HT-29 (cell line): ENCODE measurements at regions not wholly inside any gene's neighbourhood (a gene's known extent, or its start where the extent isn't known, plus 50 kb on each side); places are given as distances from the start of the nearest gene placed in this dataset.

ENCODE experiments used
- DNase-seq: peaks from one replicate; pipeline ENCODE4 v3.0.0-alpha.2; 2015; ENCODE audit warnings: low spot score

GRCh38 chr17:68661265-68662036 is 60.3 kb upstream of the FAM20A start:
- DNase-seq, result no peak

- no peak for DNase-seq
Measured at GRCh38 chr17:68660302-68660701, 59.1 kb upstream of the FAM20A start.

- no peak for DNase-seq
Measured at GRCh38 chr17:68658999-68659780, 58.0 kb upstream of the FAM20A start.

GRCh38 chr17:68657576-68657975 is 56.4 kb upstream of the FAM20A start:
- no peak for DNase-seq

- DNase-seq, result no peak
Measured at GRCh38 chr17:68657166-68657565, 56.0 kb upstream of the FAM20A start.

- DNase-seq, result no peak
Measured at GRCh38 chr17:68656666-68657065, 55.5 kb upstream of the FAM20A start.
